ENCODE measurements at regions not wholly inside any gene's neighbourhood (a gene's known extent, or its start where the extent isn't known, plus 50 kb on each side); places are given as distances from the start of the nearest gene placed in this dataset.

DNA sequence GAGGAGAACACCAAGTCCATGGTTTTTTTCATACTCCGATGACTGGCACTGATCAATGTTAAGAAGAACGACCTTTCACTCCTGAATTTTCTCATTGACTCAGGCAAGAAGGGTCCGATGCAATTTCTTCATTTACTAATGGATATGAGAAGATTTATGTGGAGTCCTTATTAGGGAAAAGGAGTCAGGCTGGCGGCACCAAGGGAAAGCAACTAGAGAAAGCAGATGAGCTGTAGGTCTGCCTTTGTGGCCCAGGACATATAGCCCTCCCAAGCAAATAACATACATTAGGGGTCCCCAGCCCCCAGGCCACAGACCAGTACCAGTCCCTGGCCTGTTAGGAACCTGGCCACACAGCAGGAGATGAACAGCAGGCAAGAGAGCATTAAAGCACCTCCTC lies 206.8 kb downstream of the KBTBD8 start:
- no peaks in the 10 kb centered on the region for H3K27me3 ChIP-seq (ENCODE audit: control insufficient read depth, insufficient read depth, low read length)
- no peak for ATAC-seq (ENCODE audit: low read depth)
- no peak overlapping the region for H2BK15ac ChIP-seq (ENCODE audit: low read depth, low read length)
- no CpG with 5 or more reads among the region's 4 CpGs for WGBS, 2 experiments (ENCODE audit: extremely low coverage in 2 of 2, insufficient read length in 1 of 2)
- no peaks in the 10 kb centered on the region for H3K4me1 ChIP-seq (ENCODE audit: control insufficient read depth, insufficient read depth, low read length)
- ChIA-PET CTCF (no interaction called here), POLR2A (ENCODE audit: unreplicated experiment) (no interaction called here)
- no peak overlapping the region for H2BK5ac ChIP-seq (ENCODE audit: low read depth, low read length, poor library complexity, severe bottlenecking)
- no peak overlapping the region for H2BK120ac ChIP-seq (ENCODE audit: low read depth, low read length)
- H4K5ac ChIP-seq (ENCODE audit: low read depth, low read length): no peak overlapping the region
- no peak overlapping the region for H3K23ac ChIP-seq (ENCODE audit: low read depth, low read length)
- no peak overlapping the region for H3K56ac ChIP-seq (ENCODE audit: extremely low read depth, insufficient read depth, low read length)
- H4K8ac ChIP-seq (ENCODE audit: low read depth in 2 of 2, low read length in 2 of 2): no peak overlapping the region
- in situ Hi-C loops (cut with MboI; ENCODE audit: low sequenced_read_pairs): no loop called here
- H3K4me2 ChIP-seq (ENCODE audit: low read depth, low read length): no peak overlapping the region
- no peak overlapping the region for H3K27ac ChIP-seq (ENCODE audit: insufficient read depth, low read length)
- BruUV-seq (replicated peaks): no TSS peak
- no peak overlapping the region for H2BK20ac ChIP-seq (ENCODE audit: low read depth, low read length)
- H3K36me3 ChIP-seq (ENCODE audit: control insufficient read depth, insufficient read depth, low read length): no peaks in the 10 kb centered on the region
- H3K9ac ChIP-seq (ENCODE audit: low read depth, low read length): no peak overlapping the region
- no peak overlapping the region for H4K91ac ChIP-seq (ENCODE audit: insufficient read depth, low read depth, low read length)
- H4K20me1 ChIP-seq (ENCODE audit: insufficient read depth, low read length): no peaks in the 10 kb centered on the region
- no peak for TF ChIP-seq CEBPB (IDR thresholded peaks at IDR 0.05; ENCODE audit: low read depth, low read length)
- TF ChIP-seq BHLHE40 (IDR thresholded peaks at IDR 0.05; ENCODE audit: low read depth, low read length): no peak
- H3K9me1 ChIP-seq (ENCODE audit: insufficient read depth, low read length): no peaks in the 10 kb centered on the region
- H3K14ac ChIP-seq (replicated peaks; ENCODE audit: low read depth, low read length): no peak overlapping the region
- dilution Hi-C loops (cut with HindIII; ENCODE audit: low sequenced_read_pairs, unreplicated experiment): no loop called here
- H3K9me3 ChIP-seq (ENCODE audit: control insufficient read depth, insufficient read depth, low read length): no peaks in the 10 kb centered on the region
- H2AFZ ChIP-seq (replicated peaks; ENCODE audit: low read length, poor library complexity): no peak overlapping the region
- intact Hi-C loops (cut with micrococcal nuclease): no loop called here
- no peak overlapping the region for H2AK9ac ChIP-seq (replicated peaks; ENCODE audit: low read depth, low read length, poor library complexity)
- no peak overlapping the region for H3K4me3 ChIP-seq (ENCODE audit: insufficient read depth, low read depth, low read length)
- H3K4ac ChIP-seq (ENCODE audit: low read depth, low read length): no peak overlapping the region
- no peak overlapping the region for H2AK5ac ChIP-seq (ENCODE audit: low read depth, low read length)
- no peak for DNase-seq
- H3K79me1 ChIP-seq (ENCODE audit: low read depth in 1 of 2, low read length in 2 of 2): no peaks in the 10 kb centered on the region
- H3K18ac ChIP-seq (ENCODE audit: low read depth, low read length): no peak overlapping the region
